AG10803 (cell line): ENCODE measurements at regions not wholly inside any gene's neighbourhood (a gene's known extent, or its start where the extent isn't known, plus 50 kb on each side); places are given as distances from the start of the nearest gene placed in this dataset.

Source experiments
- DNase-seq: peaks from one replicate; pipeline ENCODE4 v3.0.0; 2010; ENCODE audit warnings: low read depth
- H3K4me3 ChIP-seq: 2 replicates; pipeline ENCODE4 v1.5.1; 2011; ENCODE audit warnings: mild to moderate bottlenecking, low read length, control low read depth
- TF ChIP-seq, protein P1 (sequence below): conservative IDR thresholded peaks from 2 replicates; pipeline ENCODE4 v1.5.1; 2011; ENCODE audit warnings: mild to moderate bottlenecking, low read length, control low read depth, inconsistent platforms

DNA sequence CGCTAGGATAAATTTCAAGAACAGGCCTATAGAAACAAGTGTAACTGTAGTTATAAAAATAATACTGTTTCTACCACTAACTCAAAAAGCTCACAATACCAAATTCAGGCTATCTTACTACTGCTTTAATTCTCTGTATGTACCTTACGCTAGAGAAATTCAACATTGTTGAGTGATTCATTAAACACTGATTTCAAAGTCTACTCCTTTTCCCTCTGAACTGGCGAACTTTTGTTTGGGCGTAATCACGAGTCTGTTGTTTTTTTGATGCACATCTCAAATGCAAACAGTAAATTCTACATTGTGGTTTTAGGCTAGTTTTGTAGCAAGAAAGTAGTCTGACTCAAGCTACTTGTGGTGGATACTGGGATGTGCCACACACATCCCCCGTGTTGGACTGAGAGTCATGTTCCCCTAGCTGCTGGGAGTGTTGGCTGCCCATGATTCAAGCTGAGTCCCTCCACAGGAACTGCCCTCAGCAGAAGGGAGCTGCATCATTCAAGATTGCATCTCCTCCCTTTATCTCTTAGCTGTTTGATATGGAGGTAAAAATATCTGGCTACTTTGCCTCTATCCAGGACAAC, 406.1 kb downstream of the RAPGEF2 start:
- TF ChIP-seq, protein P1, sequence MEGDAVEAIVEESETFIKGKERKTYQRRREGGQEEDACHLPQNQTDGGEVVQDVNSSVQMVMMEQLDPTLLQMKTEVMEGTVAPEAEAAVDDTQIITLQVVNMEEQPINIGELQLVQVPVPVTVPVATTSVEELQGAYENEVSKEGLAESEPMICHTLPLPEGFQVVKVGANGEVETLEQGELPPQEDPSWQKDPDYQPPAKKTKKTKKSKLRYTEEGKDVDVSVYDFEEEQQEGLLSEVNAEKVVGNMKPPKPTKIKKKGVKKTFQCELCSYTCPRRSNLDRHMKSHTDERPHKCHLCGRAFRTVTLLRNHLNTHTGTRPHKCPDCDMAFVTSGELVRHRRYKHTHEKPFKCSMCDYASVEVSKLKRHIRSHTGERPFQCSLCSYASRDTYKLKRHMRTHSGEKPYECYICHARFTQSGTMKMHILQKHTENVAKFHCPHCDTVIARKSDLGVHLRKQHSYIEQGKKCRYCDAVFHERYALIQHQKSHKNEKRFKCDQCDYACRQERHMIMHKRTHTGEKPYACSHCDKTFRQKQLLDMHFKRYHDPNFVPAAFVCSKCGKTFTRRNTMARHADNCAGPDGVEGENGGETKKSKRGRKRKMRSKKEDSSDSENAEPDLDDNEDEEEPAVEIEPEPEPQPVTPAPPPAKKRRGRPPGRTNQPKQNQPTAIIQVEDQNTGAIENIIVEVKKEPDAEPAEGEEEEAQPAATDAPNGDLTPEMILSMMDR: no peak
- no peak for DNase-seq
- H3K4me3 ChIP-seq: no peak overlapping the region

DNA sequence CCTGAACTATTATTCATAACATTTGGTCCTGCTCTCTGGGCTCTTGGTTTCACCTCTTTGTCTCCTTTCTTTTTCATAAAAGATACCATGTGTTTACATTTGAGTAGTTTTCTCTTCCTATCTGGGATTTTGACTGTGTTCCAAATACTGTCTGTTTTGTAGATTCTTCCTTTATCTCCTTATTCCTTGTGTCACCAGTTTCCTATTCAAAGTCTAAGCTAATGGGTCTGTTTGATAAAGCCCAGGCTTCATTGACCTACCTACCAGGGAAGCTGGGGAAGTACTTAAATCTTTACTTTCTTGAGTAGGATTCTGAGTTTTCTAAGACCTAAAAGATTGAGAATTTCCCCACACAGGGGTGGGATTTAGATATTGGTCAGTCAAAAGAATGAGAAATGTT, 409.5 kb downstream of the RAPGEF2 start:
- no peak for DNase-seq
- TF ChIP-seq, protein P1: no peak
- no peak overlapping the region for H3K4me3 ChIP-seq

DNA sequence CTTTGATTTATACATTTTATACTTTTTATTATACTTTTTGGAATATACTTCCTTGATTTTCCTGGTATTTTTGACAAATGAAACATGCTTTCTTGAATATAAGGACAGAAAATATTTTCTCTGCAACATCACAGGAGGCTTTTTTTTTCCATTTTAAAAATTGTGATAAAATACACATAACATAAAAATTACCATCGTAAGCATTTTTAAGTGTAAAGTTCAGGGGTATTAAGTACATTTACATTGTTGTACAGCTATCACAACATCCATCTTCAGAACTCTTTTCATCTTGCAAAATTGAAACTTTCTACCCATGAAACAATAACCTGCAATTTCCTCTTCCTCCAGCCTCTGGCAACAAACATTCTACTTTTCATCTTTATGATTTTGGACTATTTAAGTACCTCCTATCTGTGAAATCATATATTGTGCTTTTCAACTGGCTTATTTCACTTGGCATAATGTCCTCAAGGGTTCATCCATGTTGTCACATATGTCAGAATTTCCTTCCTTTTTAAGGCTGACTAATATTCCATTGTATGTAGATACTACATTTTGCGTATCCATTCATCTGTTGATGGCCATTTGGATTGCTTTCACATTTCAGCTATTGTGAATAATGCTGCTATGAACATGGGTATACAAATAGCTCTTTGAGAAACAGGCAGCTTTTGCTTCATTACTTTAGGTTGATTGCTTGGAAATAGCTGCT, 412.6 kb downstream of the RAPGEF2 start:
- H3K4me3 ChIP-seq: no peak overlapping the region
- TF ChIP-seq, protein P1: no peak
- DNase-seq: no peak

DNA sequence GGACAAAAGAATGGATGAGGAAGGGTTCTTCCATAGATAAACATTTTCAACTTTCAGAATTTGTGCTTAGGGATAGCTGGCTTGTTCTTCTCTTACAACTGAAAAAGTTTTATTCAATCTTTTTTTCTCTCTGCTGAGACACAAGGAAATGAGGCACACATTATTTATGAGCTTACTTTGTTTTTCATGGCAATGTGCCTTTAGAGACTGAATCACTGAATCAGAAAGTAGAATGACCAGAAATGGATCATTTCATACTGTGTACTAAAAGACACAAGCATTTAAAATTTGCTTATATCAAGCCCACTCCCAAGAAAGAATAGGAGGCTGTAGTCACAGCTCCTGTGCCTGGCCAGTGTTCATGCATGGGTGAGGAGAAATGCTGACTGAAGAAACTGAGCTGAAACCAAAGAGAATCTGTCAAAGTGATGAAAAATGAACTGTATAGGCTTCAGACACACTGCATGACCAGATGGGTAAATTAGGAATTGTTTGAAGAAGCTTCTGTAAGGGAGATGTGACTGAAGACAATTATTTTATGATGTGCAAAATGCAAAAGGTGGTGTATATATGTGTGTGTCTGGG, 413.8 kb downstream of the RAPGEF2 start:
- TF ChIP-seq, protein P1: no peak
- DNase-seq: no peak
- no peak overlapping the region for H3K4me3 ChIP-seq

DNA sequence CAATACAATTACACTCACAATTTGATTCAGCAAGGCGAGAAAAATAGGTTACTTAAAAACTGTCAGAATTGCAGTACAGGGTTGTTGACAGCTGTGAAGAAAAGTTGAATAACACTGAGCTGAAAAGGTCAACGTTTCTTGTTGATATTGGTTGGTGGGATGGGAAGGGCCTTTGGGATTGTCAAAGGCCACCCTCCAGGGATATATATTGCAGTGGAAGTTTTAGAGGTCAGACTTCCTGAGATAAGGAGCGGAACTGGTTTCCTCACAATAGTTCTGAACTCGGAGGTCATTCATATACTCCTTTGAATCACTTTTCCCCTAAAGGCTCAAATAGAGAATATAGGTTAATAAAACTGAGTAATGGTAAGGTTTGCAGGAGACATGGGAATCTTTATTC, 417.2 kb downstream of the RAPGEF2 start:
- no peak for DNase-seq
- TF ChIP-seq, protein P1: no peak
- no peak overlapping the region for H3K4me3 ChIP-seq

DNA sequence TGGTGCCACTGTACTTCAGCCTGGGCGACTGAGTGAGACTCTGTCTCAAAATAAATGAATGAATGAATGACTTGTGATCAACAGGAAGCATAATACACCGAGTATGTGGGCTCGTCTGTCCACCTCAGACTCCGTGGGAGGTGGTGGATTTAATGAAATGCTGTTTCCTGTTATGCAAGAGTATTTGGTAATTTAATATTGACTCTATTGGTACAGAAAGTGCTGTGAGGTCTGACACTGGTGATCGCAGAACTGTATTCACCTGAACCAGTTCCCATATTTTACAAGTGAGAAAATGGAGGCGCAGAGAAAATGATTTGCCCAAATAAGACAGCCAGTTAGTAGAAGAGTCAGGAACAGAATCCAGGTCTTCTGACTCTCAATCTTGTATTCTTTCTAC, 423.3 kb downstream of the RAPGEF2 start:
- no peak overlapping the region for H3K4me3 ChIP-seq
- TF ChIP-seq, protein P1: no peak
- no peak for DNase-seq

DNA sequence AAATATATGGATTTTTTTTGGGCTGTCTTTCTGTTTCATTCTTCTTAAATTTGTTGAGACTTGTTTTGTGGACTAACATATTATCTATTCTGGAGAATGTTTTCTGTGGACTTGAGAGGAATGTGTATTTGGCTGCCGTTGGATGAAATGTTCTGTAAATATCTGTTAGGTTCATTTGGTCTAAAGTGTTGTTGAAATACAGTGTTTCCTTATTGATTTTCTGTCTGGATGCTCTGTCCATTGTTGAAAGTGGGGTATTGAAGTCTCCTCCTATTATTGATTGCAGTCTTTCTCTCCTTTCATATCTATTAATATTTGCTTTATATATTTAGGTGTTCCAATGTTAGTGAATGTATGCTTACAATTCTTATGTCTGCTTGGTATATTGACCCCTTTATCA, 431.8 kb downstream of the RAPGEF2 start:
- H3K4me3 ChIP-seq: no peak overlapping the region
- TF ChIP-seq, protein P1: no peak
- DNase-seq: no peak
